ENCODE measurements at regions not wholly inside any gene's neighbourhood (a gene's known extent, or its start where the extent isn't known, plus 50 kb on each side); places are given as distances from the start of the nearest gene placed in this dataset.

- no peak for TF ChIP-seq CTCF (IDR thresholded peaks at IDR 0.05; ENCODE audit: low read depth, low read length)
- no peak overlapping the region for H3K4me3 ChIP-seq (ENCODE audit: low read depth, low read length)
- no peak for DNase-seq (ENCODE audit: low read depth, low spot score)
- in situ Hi-C loops (cut with HindIII; ENCODE audit: low sequenced_read_pairs), result no loop called here
Observed at GRCh38 chr20:10167594-10167993, 51.0 kb upstream of the SNAP25 start.
